ENCODE measurements at regions not wholly inside any gene's neighbourhood (a gene's known extent, or its start where the extent isn't known, plus 50 kb on each side); places are given as distances from the start of the nearest gene placed in this dataset.

DNA sequence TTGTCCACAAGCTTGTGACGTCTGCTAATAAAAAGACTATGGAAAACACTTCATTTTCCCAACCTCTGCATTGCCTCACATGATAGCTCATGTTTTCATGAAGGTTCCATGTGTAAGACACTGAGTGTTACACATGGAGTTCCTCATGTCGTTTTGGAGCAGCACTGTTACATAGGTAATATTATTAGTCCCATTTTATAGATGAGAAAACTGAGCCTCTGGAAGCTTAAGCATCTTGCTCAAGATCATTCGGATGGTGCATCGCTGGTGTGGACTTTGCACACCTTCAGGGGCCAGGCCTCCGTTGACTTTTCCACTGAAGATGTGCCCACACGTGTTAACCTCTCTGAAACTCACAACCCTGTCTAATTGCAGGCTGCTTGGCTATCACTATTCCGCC is 743.4 kb downstream of the UQCRFS1 start (continued):
- TF ChIP-seq GABPB1 (CRISPR knock-in tag; IDR thresholded peaks at IDR 0.05) (no peak), USF1 (CRISPR knock-in tag; IDR thresholded peaks at IDR 0.05) (no peak), ETV6 (CRISPR knock-in tag; IDR thresholded peaks at IDR 0.05) (no peak), RELA (CRISPR knock-in tag; IDR thresholded peaks at IDR 0.05; ENCODE audit: borderline replicate concordance) (no peak)
- TF ChIP-seq, protein P1, sequence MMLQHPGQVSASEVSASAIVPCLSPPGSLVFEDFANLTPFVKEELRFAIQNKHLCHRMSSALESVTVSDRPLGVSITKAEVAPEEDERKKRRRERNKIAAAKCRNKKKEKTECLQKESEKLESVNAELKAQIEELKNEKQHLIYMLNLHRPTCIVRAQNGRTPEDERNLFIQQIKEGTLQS (CRISPR knock-in tag; conservative IDR thresholded peaks at IDR 0.05), result no peak

DNA sequence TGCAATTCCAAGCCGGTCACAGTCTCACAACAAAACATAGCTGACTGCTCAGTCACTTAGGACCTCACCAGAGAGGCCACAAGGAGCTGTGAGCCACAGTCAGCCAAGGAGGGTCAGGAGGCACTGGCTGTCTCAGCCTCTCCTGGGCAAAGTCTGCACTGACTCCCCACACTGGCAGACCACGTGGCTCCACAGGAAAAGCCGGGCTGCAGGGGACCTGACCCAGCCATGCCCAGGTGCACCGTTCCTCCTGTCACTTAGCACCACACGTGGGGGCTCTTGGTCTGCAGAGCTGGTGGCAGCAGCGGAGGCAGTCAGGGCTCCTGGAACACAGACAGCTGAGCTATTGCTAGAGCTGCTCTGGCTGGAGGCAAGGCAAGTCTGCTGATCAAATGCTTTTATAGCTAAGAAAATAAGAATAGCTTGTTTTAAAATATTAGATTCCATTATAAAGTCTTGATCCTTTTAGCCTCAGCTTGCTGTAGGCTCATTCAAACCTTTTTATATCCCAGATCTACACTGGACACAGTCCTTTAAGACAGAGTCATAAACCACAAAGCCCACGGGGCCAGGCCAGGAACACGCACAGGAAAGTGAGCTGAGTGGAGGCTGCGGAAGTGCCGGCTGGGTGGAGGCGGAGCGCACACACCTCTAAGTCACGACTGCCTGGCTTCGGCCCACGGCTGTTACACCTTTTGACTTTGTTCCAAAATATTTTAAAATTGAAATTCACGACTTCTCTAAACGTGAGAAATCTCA is 744.1 kb downstream of the UQCRFS1 start:
- POLR2A ChIA-PET, result no interaction called here
- ATAC-seq (peak; percentile 76), DNase-seq (ENCODE audit: low spot score) (peak; percentile 50)
- no peaks in the 10 kb centered on the region for H3K9me3 Mint-ChIP-seq
- peaks cover 45% of the 10 kb centered on the region for H3K4me1 Mint-ChIP-seq
- no peaks in the 10 kb centered on the region for H3K36me3 Mint-ChIP-seq
- H3K4me3 Mint-ChIP-seq, result no peak overlapping the region
- no peaks in the 10 kb centered on the region for H3K27me3 Mint-ChIP-seq (ENCODE audit: low read depth)
- CTCF ChIA-PET, result interaction anchor here (0.6 to 4.9 kb wide), 16 partner anchors 9 to 615 kb away, joined by 3 to 55 read pairs (median 4); no protein-coding TSS in a partner anchor
- TF ChIP-seq, protein P2, sequence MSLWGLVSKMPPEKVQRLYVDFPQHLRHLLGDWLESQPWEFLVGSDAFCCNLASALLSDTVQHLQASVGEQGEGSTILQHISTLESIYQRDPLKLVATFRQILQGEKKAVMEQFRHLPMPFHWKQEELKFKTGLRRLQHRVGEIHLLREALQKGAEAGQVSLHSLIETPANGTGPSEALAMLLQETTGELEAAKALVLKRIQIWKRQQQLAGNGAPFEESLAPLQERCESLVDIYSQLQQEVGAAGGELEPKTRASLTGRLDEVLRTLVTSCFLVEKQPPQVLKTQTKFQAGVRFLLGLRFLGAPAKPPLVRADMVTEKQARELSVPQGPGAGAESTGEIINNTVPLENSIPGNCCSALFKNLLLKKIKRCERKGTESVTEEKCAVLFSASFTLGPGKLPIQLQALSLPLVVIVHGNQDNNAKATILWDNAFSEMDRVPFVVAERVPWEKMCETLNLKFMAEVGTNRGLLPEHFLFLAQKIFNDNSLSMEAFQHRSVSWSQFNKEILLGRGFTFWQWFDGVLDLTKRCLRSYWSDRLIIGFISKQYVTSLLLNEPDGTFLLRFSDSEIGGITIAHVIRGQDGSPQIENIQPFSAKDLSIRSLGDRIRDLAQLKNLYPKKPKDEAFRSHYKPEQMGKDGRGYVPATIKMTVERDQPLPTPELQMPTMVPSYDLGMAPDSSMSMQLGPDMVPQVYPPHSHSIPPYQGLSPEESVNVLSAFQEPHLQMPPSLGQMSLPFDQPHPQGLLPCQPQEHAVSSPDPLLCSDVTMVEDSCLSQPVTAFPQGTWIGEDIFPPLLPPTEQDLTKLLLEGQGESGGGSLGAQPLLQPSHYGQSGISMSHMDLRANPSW (CRISPR knock-in tag; conservative IDR thresholded peaks at IDR 0.05; ENCODE audit: low read depth), result no peak
- peak; percentile 41; the same call in 1 of the 2 replicates for TF ChIP-seq USF1 (CRISPR knock-in tag; IDR thresholded peaks at IDR 0.05)
- no peak for TF ChIP-seq MXD4 (CRISPR knock-in tag; IDR thresholded peaks at IDR 0.05; ENCODE audit: borderline replicate concordance)
- TF ChIP-seq, protein P3, sequence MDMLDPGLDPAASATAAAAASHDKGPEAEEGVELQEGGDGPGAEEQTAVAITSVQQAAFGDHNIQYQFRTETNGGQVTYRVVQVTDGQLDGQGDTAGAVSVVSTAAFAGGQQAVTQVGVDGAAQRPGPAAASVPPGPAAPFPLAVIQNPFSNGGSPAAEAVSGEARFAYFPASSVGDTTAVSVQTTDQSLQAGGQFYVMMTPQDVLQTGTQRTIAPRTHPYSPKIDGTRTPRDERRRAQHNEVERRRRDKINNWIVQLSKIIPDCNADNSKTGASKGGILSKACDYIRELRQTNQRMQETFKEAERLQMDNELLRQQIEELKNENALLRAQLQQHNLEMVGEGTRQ (CRISPR knock-in tag; IDR thresholded peaks at IDR 0.05), result peak; percentile 67
- no peak overlapping the region for H3K27ac Mint-ChIP-seq

DNA sequence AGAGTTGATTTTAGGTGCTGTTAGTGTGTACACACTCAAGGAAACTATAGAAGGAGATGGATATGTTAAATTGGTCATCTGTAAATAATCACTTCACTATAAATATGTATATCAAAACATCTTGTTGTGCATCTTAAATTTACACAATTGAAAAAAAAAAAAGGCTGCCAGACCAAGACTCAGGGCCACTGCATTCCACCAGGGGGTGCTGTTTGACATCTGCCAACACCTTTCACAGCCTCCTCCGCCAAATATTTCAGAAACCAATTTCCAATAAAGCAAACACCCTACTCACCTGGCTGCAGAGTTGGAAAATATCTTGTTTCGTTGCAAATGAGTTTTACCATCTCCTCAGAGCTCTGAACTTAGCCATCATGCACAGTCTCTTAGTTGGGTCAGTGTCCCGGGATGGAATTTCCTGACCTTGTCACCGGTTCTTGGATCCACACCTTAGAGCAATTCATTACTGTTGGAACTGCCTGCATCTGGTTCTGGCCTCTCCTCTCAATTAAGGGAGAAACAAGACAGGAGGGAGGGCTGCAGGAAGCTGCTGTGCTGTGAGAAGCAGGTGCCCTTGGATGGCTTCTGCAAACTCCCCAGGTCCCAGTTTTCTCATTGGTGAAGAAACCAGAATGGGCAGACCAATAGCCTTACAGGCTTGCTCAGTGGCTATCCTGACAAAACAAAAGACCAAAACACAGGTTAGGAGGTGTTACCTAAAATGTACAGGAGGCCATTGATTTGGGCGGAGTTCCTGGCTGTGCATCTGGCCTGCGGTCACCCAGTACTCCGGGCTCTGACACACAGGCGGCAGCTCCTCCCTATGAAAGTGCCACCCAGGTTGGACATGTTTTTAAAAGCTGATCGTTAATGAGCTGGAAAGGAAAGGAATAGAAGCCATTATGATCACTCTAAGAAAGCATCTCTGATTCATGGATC is 746.6 kb downstream of the UQCRFS1 start:
- no peaks in the 10 kb centered on the region for H3K27me3 Mint-ChIP-seq (ENCODE audit: low read depth)
- DNase-seq (ENCODE audit: low spot score), result peak; percentile 79
- H3K9me3 Mint-ChIP-seq, result no peaks in the 10 kb centered on the region
- no peaks in the 10 kb centered on the region for H3K36me3 Mint-ChIP-seq
- peak; percentile 28 for ATAC-seq
- TF ChIP-seq TEAD1 (CRISPR knock-in tag; IDR thresholded peaks at IDR 0.05) (no peak), FOXK1 (CRISPR knock-in tag; IDR thresholded peaks at IDR 0.05) (no peak), CTCF (IDR thresholded peaks at IDR 0.05) (peak; percentile 83)
- TF ChIP-seq, protein P2 (CRISPR knock-in tag; conservative IDR thresholded peaks at IDR 0.05; ENCODE audit: low read depth), result no peak
- POLR2A ChIA-PET, result no interaction called here
- H3K4me1 Mint-ChIP-seq, result peaks cover 32% of the 10 kb centered on the region
- H3K4me3 Mint-ChIP-seq, result no peak overlapping the region
- CTCF ChIA-PET, result interaction anchor here (0.6 to 4.9 kb wide), 2 partner anchors 167 to 413 kb away, joined by 3 to 55 read pairs; no protein-coding TSS in a partner anchor
- no peak overlapping the region for H3K27ac Mint-ChIP-seq

All from WTC11 (cell line).